Thyroid gland (tissue), 4 donors: ENCODE measurements at regions not wholly inside any gene's neighbourhood (a gene's known extent, or its start where the extent isn't known, plus 50 kb on each side); places are given as distances from the start of the nearest gene placed in this dataset.

ENCODE experiments used
- DNase-seq, 2 donors: peaks; one replicate each; pipeline ENCODE4 v3.0.0-alpha.2; 2019
- H3K27ac ChIP-seq, 3 donors: fragments of 200-600 bp; sonication (generic); 1 replicate in 2 of 3; 2 replicates in 1 of 3; pipeline ENCODE4 v1.5.1; 2016 to 2019; ENCODE audit warnings: mild to moderate bottlenecking in 1 of 3, moderate library complexity in 1 of 3
- H3K27me3 ChIP-seq: fragments of 200-600 bp; sonication (generic); one replicate; pipeline ENCODE4 v1.5.1; 2019
- H3K36me3 ChIP-seq, 2 donors: fragments of 200-600 bp; sonication (generic); one replicate each; pipeline ENCODE4 v1.5.1; 2016 to 2019
- H3K4me1 ChIP-seq, 2 donors: fragments of 200-600 bp; sonication (generic); one replicate each; pipeline ENCODE4 v1.5.1; 2017 to 2019
- H3K4me3 ChIP-seq, 3 donors: fragments of 200-600 bp; sonication (generic); replicated peaks in 1 of 3; 1 replicate in 2 of 3; 2 replicates in 1 of 3; pipeline ENCODE4 v1.5.1; 2016; ENCODE audit warnings: mild to moderate bottlenecking in 1 of 3
- H3K9me3 ChIP-seq: fragments of 200-600 bp; sonication (generic); one replicate; pipeline ENCODE4 v1.5.1; 2017
- CTCF ChIP-seq, 6 experiments: fragments of 200-600 bp in 3 of 6; fragments of 450-650 bp in 3 of 6; sonication (generic) in 3 of 6; IDR thresholded peaks; one replicate each; pipeline ENCODE4 v1.5.1; 2016 to 2019; ENCODE audit warnings: antibody characterized with exemption in 6 of 6, mild to moderate bottlenecking in 2 of 6, inconsistent platforms in 1 of 6, moderate library complexity in 1 of 6
- POLR2A ChIP-seq, 2 donors: fragments of 450-650 bp; IDR thresholded peaks; one replicate each; pipeline ENCODE4 v1.6.1; 2017; ENCODE audit warnings: antibody characterized with exemption in 2 of 2, mild to moderate bottlenecking in 2 of 2, moderate library complexity in 1 of 2
- WGBS, 2 donors: methylation state at CpG; one replicate each; pipeline ENCODE4 v1.1.5; 2017; 5-methylcytosine and 5-hydroxymethylcytosine counted together
- intact Hi-C: fragments of 100-400 bp; cut with DNase I; formaldehyde crosslinking; loops from one replicate; pipeline ENCODE4 v1.15.1; 2023

- intact Hi-C loops, result no loop called here
- no peak overlapping the region for H3K27ac ChIP-seq
- H3K9me3 ChIP-seq, result no peaks in the 10 kb centered on the region
- WGBS, 2 donors, result 97 to 99% methylated on average over 4 of the region's 4 CpGs
- H3K27me3 ChIP-seq, result no peaks in the 10 kb centered on the region
- TF ChIP-seq CTCF (IDR thresholded peaks at IDR 0.05), result no peak
- TF ChIP-seq POLR2A (IDR thresholded peaks at IDR 0.05), result no peak
- no peak for DNase-seq
- H3K4me1 ChIP-seq, result no peaks in the 10 kb centered on the region
- H3K36me3 ChIP-seq, result no peaks in the 10 kb centered on the region
- H3K4me3 ChIP-seq, result no peak overlapping the region
Observed at GRCh38 chr2:120857422-120857821, 121.8 kb downstream of the GLI2 start.

DNA sequence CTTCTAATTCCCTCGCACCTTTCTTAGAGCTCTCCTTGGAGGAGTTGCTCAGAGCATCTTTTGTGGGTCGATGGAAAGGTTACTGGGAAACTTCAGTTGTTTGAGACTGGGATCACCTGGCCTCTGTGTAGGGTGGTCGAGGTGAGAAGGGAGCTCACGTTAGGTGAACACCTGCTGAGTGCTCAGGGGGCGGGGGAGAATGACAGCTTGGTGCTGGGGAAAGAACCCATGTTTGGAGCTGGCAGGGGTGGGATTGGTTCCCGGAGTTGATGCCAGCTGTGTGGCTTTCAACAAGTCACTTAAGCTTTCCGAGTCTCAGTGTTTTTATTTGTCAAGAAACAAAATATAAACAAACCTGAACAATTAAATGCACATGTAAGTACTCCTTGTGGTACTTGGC is 122.3 kb downstream of the GLI2 start:
- TF ChIP-seq POLR2A (IDR thresholded peaks at IDR 0.05) (no peak), CTCF (IDR thresholded peaks at IDR 0.05) (no peak)
- Histone ChIP-seq H3K9me3 (no peaks in the 10 kb centered on the region), H3K27ac (no peak overlapping the region), H3K27me3 (no peaks in the 10 kb centered on the region), H3K4me3 (no peak overlapping the region), H3K4me1 (no peaks in the 10 kb centered on the region), H3K36me3 (no peaks in the 10 kb centered on the region)
- intact Hi-C loops, result no loop called here
- WGBS, 2 donors, result 83 to 85% methylated on average over 7 of the region's 7 CpGs
- no peak for DNase-seq

DNA sequence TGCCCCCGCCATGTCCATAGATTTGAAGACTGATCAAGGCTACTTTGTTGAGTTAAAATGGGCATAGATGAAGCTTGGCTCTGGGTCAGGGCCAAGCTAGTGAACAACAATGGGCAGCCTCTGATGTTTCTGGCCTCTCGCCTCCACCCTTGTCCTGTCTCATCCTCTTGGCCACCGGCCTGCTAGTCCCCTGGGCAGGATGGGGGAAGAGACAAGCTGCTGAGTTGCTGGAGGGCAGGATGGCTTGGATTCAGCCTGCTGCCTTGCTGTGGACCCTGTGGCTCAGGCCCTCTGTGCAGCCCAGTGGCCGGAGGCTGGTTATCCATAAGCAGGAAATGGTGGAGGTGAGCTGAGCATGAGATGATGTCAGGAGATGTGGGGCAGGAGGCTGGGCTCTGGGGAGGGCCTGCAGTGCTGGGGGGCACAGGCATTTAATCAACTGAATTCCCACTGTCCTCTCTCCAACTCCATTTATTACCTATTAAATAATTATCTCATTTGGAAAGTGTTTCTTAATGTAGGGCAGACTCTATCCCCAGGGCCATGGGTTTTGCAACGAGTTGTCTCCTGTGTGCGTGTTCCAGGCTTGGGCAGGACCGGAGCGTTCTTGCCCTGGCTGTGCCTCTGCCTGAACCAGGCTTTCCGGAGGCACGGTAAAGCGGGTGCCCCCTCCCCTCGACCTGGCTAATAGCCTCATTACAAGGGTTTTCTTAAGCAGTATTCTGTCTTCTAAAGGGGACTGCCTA is 122.9 kb downstream of the GLI2 start:
- H3K36me3 ChIP-seq, result no peaks in the 10 kb centered on the region
- TF ChIP-seq POLR2A (IDR thresholded peaks at IDR 0.05) (no peak), CTCF (IDR thresholded peaks at IDR 0.05) (no peak)
- no peaks in the 10 kb centered on the region for H3K9me3 ChIP-seq
- intact Hi-C loops, result no loop called here
- 76 to 83% methylated on average over 11 to 12 of the region's 12 CpGs for WGBS, 2 donors
- H3K27me3 ChIP-seq, result no peaks in the 10 kb centered on the region
- H3K4me3 ChIP-seq, result no peak overlapping the region
- DNase-seq, result no peak
- H3K27ac ChIP-seq, result no peak overlapping the region
- H3K4me1 ChIP-seq, result no peaks in the 10 kb centered on the region

DNA sequence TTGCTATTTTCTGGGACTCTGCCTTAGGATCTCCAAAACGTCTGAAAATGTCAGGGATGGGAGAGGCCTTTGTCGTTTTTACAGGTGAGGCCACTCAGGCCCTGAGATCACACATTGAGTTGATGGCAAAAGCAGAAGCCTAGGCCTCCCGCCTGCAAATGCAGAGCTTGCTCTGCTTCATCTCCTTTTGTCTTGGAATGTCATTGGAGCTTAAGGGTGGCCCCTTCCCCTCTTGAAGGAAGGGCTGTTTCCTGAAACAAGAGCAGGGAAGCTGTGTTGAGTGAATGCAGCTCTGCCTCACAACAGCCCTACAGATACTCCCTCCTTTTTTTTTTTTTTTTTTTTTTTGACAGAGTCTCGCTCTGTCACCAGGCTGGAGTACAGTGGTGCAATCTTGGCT is 123.5 kb downstream of the GLI2 start:
- intact Hi-C loops, result no loop called here
- H3K27ac ChIP-seq, result no peak overlapping the region
- TF ChIP-seq POLR2A (IDR thresholded peaks at IDR 0.05) (no peak), CTCF (IDR thresholded peaks at IDR 0.05) (no peak)
- no peak for DNase-seq
- no peaks in the 10 kb centered on the region for H3K27me3 ChIP-seq
- H3K4me3 ChIP-seq, result no peak overlapping the region
- H3K36me3 ChIP-seq, result no peaks in the 10 kb centered on the region
- H3K9me3 ChIP-seq, result no peaks in the 10 kb centered on the region
- no peaks in the 10 kb centered on the region for H3K4me1 ChIP-seq
- WGBS, 2 donors, result 66 to 77% methylated on average over 4 of the region's 4 CpGs

GRCh38 chr2:120859814-120860578 is 124.3 kb downstream of the GLI2 start:
- H3K27me3 ChIP-seq, result no peaks in the 10 kb centered on the region
- no peak for DNase-seq
- no peaks in the 10 kb centered on the region for H3K4me1 ChIP-seq
- H3K27ac ChIP-seq, result no peak overlapping the region
- no peak overlapping the region for H3K4me3 ChIP-seq
- no peaks in the 10 kb centered on the region for H3K36me3 ChIP-seq
- intact Hi-C loops, result no loop called here
- WGBS, 2 donors, result 93 to 95% methylated on average over 12 to 14 of the region's 14 CpGs
- TF ChIP-seq CTCF (IDR thresholded peaks at IDR 0.05) (no peak), POLR2A (IDR thresholded peaks at IDR 0.05) (no peak)
- H3K9me3 ChIP-seq, result no peaks in the 10 kb centered on the region
